ENCODE measurements at regions not wholly inside any gene's neighbourhood (a gene's known extent, or its start where the extent isn't known, plus 50 kb on each side); places are given as distances from the start of the nearest gene placed in this dataset.

DNA sequence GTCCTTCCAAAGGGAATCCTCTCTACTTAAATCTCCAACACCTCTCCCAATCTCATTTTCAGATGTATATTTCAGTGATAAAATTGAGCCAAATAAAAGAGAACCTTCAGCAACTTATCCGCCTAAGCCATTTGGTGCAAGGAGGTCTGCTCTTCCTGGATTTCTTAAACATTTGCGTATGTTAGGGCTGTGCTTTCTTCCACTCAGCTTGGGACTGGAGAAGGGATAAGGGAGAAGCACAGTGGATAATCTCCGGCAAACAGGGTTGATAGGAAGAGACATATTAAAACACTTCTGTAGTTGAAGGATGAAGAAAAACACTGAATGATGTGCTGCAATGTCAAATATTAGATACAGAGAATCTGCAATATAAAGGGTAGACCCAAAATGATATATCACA lies 796.2 kb downstream of the KCNJ3 start:
- TF ChIP-seq, protein P1, sequence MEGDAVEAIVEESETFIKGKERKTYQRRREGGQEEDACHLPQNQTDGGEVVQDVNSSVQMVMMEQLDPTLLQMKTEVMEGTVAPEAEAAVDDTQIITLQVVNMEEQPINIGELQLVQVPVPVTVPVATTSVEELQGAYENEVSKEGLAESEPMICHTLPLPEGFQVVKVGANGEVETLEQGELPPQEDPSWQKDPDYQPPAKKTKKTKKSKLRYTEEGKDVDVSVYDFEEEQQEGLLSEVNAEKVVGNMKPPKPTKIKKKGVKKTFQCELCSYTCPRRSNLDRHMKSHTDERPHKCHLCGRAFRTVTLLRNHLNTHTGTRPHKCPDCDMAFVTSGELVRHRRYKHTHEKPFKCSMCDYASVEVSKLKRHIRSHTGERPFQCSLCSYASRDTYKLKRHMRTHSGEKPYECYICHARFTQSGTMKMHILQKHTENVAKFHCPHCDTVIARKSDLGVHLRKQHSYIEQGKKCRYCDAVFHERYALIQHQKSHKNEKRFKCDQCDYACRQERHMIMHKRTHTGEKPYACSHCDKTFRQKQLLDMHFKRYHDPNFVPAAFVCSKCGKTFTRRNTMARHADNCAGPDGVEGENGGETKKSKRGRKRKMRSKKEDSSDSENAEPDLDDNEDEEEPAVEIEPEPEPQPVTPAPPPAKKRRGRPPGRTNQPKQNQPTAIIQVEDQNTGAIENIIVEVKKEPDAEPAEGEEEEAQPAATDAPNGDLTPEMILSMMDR (conservative IDR thresholded peaks at IDR 0.05; ENCODE audit: low read depth, low read length) = no peak
- TF ChIP-seq EZH2 (IDR thresholded peaks at IDR 0.05; ENCODE audit: low read length, unreplicated experiment) (no peak), EZH2phosphoT487 (IDR thresholded peaks at IDR 0.05; ENCODE audit: borderline replicate concordance, low read length) (no peak)
